ENCODE measurements at regions not wholly inside any gene's neighbourhood (a gene's known extent, or its start where the extent isn't known, plus 50 kb on each side); places are given as distances from the start of the nearest gene placed in this dataset.

- TF ChIP-seq POLR2A (IDR thresholded peaks at IDR 0.05; ENCODE audit: low read depth, low read length) (no peak), TAF1 (IDR thresholded peaks at IDR 0.05; ENCODE audit: low read depth, low read length) (no peak), PAX5 (IDR thresholded peaks at IDR 0.05; ENCODE audit: insufficient read depth, low read length, severe bottlenecking) (no peak), POLR2AphosphoS5 (IDR thresholded peaks at IDR 0.05; ENCODE audit: low read depth, low read length) (no peak), POU2F2 (IDR thresholded peaks at IDR 0.05; ENCODE audit: low read depth, low read length) (no peak)
Observed at GRCh38 chr20:39309458-39309857, 347.3 kb downstream of the DHX35 start.

All from GM12891 (cell line).